Left ventricle myocardium superior (tissue), 1 donor: ENCODE measurements at regions not wholly inside any gene's neighbourhood (a gene's known extent, or its start where the extent isn't known, plus 50 kb on each side); places are given as distances from the start of the nearest gene placed in this dataset.

Experiments used
- ATAC-seq: fragments of 200-7000 bp; cut with Tn5 transposase; one replicate; pipeline ENCODE4 v1.9.1; 2020; ENCODE audit warnings: mild to moderate bottlenecking, moderate library complexity
- DNase-seq: peaks from one replicate; pipeline ENCODE4 v3.0.0-alpha.2; 2020
- intact Hi-C: fragments of 100-400 bp; cut with micrococcal nuclease; formaldehyde crosslinking; loops from one replicate; pipeline ENCODE4 v1.11.0; 2022
- donor health status: DM: no; HTN: yes; CAD: no; lungs with severe emphysema.

DNA sequence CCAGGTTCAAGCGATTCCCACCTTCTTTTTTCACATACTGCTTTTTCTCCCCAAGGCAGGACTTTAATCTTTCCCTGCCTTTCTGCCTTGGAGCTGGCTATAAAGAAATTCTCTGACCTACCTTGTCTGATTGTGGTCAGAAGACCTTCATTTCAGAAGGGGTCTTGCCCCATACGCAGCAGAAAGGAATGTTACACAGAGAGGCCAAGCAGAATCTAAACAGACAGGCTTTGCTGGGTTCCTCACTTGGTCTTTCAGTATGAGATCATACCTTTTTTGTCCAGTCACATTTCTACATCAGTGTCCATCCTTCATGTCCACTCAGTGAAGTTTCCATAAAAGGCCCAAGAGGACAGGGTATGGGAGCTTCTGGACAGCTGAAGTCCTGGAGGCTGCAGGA, 108.3 kb upstream of the RBPJ start:
- ATAC-seq: no peak
- no peak for DNase-seq
- intact Hi-C loops: no loop called here

DNA sequence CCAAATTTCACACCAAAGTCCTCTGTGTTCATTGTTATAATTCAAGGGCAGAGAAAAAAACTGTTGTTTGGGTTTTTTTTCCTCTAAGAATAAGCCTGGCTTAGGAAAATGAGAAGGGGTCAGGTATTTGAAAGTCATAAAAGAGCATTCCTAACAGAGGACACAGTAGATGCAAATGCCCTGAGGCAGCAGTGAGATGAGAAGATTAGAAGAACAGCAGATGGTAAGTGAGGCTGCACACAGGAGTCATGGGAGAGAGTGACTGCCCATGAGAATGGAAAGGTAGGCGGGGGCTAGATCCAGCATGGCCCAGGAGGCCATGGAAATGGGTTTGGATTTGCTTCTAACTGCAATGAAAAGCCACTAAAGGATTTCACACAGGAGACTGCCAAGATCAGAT, 107.5 kb upstream of the RBPJ start:
- DNase-seq: no peak
- intact Hi-C loops: no loop called here
- ATAC-seq: no peak

DNA sequence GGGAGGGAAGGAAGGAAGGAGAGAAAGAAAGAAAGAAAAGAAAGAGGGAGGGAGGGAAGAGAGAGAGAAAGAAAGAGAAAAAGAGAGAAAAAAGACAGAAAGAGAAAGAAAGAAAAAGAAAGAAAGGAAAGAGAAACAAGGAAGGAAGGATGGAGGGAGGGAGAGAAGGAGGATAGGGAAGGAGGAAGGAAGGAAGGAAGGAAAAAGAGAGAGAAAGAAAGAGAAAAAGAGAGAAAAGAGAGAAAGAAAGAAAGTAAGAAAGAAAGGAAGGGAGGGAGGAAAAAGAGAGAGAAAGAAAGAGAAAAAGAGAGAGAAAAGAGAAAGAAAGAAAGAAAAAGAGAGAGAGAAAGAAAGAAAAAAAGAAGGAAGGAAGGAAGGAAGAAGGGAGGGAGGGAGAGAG, 105.8 kb upstream of the RBPJ start:
- intact Hi-C loops: no loop called here
- ATAC-seq: no peak
- no peak for DNase-seq

DNA sequence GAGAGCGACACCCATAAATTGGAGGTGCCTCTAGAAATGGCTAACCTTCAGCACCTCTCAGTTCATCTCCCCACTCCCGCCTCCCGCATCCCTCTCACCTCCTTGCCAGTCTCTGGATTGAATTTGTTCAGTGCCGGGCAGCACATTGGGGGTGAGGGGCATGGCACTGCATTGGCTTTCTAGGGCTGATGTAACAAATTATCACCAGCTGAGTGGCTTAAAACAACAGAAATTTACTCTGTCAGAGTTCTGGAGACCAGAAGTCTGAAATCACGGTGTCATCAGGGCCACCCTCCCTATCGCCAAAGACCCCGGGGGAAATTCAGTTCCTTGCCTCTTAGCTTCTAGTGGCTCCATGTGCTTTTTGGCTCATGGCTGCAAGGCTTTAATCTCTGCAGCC, 105.1 kb upstream of the RBPJ start:
- DNase-seq (no peak), ATAC-seq (no peak)
- intact Hi-C loops: no loop called here

DNA sequence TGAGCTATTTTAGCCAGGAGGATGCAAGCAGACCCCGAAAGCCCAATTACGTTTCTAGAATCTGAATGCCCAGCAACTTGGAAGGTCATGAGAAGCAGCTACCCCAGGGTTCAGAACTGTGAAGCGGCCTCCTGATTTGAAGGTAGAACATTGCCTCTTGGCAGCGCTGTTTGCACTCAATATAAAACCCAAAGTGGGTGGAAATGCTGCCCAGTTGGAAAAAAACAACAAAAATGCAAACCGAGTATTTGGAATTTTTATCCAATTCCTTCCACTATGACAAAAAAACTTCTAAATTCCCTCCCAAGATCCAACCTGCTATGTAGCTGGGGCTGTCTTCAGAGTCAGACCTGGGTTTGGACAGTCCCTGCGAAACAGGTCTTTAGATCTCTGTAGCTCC, 103.3 kb upstream of the RBPJ start:
- intact Hi-C loops: no loop called here
- DNase-seq (no peak), ATAC-seq (peak; percentile 13)

DNA sequence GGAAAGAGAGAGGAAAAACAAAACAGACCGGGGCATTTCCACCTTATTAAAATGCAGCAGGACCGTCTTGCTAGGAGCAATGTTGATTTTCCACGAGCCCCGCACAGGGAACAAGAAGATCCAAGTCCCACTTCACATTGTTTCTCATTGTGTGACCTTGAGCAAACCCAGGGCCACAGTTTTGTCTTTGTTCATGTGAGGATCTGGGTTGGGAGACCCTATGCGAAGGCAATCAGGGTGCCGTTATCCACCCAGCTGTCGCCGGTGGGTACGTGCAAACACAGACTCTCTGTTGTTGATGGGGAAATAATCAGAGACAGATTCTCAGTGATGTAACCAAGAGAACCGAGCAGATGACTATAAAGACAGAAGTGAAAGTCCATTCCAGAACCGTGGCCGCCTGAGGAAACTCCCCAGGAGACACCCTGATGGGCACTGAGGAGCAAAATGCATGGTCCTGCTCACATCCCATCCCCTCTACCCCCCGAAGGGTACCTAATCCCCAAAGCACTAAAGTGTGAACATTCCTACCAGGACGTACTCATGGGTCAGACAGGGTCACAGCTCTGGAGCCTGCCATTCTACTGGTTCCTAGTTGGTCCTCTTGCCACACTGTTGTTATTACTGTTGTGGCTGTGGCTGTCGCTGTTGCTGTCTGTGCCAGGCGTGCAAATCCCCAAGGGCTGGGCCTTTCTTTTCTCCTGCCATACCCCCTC, 102.7 kb upstream of the RBPJ start:
- DNase-seq: peak; percentile 44
- intact Hi-C loops: no loop called here
- ATAC-seq: peak; percentile 82

DNA sequence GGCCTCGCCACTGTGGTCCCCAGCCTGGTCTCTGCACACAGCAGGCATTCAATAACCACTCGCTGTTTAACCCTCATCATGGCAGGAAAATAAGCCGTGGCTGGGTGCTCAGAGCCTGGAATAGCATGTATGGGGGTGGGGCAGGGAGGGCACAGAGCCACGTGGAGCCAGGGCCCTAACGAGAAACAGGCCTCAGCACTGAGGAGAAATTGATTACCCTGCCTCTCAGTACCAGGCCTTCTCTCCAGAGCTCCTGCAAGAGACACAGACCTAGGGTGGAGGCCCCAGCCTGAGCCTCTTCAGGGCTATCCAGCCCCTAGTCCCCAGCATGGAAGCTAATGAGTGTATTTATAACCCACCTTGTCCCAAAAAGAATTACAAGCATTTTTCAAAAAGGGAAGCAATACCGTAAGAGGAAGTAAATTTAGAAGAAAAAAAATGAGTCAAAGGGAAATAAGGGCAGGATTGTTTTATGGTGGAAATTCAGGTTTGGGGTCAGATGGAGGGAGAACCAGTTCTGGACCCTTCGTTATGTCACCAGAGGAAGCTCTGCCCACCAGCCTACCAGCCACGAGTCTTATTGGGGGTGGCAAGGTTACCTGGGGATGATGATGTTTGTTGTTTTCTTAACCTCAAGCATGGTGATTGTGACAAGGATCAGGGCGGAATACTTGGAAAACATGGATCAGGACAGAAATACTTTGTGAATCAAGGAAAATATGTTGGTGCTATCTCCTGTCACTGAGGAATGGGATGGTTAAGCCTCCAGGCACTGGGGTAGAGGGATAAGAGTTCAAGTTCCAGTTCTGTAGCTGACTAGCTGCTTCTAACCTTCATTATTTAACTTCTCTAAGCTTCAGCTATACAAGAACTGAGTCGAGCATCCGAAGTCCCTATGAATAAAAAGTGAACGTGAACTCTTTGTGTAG, 101.9 kb upstream of the RBPJ start:
- peak; percentile 33 for ATAC-seq
- intact Hi-C loops: no loop called here
- DNase-seq: no peak

DNA sequence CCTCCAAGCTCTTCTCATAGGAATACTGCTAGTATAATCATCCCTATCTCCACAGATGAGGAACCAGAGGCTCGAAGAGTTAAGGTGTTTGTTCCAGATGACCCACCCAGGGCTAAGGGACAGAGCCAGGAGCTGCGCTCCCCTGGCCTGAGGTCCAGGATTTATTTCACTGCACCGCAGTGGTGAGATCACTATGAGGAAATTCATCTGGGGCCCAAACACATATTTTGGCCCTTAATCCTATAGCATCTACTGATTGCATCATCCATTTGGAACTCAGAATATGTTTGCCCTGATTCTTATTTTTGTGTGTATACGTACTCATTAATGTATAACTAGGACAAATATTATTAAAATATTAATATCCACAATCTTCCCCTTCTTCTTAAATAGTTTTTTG, 100.1 kb upstream of the RBPJ start:
- intact Hi-C loops: no loop called here

DNA sequence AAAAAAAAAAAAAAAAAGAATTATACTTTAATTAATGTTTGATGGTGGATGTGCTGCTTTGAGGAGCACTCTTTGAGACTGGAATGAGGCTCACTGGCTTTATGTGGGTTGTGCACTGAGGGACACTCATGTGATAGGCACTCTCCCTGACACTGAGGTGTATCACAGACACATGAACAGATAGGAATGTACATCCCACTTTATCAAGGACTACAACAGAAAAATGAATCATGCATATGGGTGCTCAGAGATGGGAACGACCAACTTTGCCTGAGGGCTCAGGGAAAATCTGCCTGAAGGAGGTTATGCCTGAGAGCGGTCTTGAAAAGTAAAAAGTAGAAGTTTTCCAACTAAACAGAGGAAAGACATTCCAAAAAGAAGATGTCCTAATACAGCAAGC, 97.7 kb upstream of the RBPJ start:
- no peak for ATAC-seq
- intact Hi-C loops: no loop called here
- no peak for DNase-seq

More for the DNA sequence above, 100.1 kb upstream of the RBPJ start:
- ATAC-seq (no peak), DNase-seq (no peak)

DNA sequence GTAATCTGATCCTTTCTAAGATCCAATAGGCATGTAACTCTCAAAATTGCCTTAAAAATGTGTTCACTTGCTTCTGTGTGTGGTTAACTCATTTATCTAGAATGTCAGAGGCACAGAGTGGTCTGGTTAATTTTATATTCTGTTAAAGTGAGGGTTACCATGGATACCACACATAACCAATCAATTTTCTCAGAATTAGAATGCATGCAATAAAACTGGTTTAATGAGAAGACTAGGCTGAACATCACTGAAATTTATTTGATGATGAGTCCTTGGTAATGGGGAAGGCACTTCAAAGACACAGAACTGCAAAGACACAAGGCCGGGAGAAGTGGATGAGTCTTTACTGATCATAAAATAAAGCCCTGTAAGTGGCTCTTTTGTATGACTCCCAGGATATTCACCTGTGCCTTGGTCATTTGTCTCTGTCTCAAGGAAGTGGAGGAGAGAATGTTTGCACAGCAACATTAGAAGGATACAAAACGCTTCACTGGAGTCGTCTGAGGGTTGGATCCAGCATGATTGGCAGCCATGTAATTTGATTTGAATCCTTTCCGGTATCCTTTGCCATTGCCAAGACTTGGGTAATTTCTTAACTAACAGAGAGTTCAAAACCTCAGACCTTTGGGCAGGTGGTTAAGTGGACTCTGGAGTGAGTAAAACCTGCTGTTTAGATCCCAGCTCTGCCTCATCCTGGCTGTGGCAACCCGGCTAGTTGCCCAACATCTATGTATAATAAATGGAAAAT, 94.0 kb upstream of the RBPJ start:
- no peak for ATAC-seq
- DNase-seq: no peak
- intact Hi-C loops: no loop called here

DNA sequence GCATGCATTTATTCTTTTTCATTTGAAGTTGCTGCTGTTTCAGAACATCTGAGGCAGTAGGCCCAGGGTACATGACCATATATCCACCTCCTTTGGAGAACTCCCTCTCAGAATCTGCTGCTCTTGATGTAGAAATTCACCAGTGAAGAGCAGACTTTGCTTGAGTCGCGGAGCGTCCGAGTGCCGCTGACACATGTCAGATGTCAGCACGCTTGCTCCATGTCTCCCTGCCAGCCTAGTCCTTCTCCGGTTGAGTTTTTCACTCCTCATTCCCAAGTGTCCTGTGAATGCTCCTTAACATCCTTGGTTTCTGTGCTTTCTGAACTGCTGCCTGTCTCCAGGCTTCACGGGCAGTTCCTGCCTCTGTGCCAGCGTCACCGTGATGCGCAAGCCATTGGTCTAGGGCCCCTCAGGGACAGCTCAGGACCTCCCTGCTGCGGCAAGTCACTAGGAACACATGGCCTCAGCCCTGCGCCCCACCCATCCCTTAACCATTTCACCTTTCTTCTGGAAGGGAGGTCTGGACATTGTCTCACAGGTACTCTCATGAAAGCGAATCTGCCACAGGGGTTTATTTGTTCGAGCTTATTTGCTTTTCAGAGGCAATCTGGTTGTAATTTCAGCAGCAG, 93.1 kb upstream of the RBPJ start:
- DNase-seq: no peak
- intact Hi-C loops: no loop called here
- ATAC-seq: no peak

DNA sequence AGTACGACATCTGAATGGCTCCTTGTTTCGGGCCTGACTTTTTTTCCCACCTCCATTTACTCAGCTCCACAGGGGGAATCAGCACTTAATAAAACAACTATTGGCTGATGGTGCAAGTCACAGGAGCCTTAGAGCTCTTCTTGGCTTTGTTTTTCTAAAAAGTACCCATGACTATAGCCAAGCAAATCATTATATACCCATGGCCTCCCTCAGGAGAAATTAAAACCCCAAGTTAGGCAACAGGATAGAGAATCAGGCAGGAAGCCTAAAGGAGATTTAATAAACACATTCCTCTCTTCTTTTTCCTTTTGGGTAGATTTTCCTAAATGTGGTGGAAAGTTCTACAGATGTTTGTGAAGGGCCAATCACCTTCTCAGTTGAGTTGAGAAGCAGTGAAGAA, 91.9 kb upstream of the RBPJ start:
- no peak for ATAC-seq
- intact Hi-C loops: no loop called here
- no peak for DNase-seq

DNA sequence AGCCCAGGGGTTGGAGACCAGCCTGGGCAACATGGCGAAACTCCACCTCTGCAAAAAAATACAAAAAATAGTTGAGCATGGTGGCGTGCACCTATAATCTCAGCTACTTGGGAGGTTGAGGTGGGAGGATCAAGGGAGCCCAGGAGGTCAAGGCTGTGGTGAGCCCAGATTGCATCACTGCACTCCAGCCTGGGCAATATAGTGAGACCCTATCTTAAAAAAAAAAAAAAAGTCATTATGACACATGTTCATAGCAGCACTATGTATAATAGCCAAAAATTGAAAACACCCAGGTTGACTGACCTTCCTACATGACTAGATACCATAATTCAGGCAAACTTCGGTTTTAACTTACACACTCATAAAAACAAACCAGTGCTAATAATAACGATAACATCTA, 90.8 kb upstream of the RBPJ start:
- ATAC-seq (no peak), DNase-seq (no peak)
- intact Hi-C loops: no loop called here

DNA sequence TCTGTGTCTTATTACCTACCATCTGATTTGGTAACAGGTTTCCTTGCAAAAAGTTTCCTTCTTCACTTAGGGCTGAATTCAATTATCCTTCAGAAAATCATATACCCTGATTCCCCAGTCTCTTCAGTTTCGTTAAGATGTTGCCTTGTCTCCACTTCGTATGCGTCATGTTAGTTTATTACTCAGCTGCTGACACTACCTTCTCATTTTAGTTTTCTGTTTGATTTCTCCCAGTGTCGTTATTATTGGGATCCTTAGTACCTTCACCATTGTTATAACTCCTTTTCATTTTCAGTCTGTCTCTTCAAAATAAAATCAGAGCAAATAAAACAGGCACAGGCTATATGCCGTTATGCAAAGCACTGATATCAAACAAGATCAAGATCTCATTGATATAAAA, 87.5 kb upstream of the RBPJ start:
- no peak for DNase-seq
- ATAC-seq: no peak
- intact Hi-C loops: no loop called here

DNA sequence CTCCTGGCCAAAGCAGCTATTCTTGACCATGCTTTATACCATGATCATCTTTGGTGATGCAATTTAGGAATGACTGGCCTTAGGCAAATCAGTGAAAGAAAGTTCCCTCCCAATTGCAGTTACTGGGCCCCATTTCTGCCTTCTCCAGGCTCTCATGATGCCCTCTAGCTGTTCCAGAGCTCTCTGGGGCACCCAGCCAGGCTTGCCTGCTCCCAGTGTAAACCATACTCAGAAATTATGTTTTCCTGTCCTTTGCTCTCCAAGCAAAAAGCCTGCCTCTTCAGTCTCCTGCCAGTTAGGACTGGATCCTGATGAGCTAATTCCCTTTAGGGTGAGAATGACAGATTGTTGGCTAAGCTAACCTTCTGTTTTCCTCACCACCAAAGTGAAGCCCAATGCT, 85.3 kb upstream of the RBPJ start:
- DNase-seq (peak; percentile 70), ATAC-seq (peak; percentile 79)
- intact Hi-C loops: no loop called here

DNA sequence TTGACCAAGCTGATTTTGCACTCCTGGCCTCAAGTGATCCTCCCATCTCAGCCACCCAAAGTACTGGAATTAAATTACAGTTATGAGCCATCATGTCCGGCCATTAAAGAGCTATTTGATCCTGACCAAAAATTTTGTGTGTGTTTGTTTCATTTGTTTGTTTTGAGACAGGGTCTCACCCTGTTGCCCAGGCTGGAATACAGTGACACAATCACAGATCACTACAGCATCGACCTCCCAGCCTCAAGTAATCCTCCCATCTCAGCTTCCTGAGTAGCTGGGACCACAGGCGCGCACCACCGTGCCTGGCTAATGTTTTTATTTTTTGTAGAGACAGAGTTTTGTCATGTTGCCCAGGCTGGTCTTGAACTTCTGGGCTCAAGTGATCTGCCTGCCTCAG, 82.9 kb upstream of the RBPJ start:
- ATAC-seq (no peak), DNase-seq (no peak)
- intact Hi-C loops: no loop called here

DNA sequence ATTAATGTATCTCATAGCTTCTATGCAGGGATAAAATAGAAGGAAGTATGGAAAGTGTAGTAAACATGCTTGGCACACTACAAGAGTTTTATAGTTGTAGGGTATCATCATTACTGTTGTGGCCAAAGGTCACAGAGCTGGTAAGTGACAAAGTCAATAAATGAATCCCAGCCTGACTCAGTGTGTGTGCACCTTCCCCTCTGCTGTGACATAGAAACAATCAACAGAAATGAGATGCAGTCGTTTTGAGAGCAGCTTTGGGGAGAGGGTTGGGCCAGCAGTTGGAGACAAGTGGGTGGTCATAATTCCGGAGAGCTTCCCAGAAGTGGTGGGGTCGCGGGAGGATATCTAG, 82.4 kb upstream of the RBPJ start:
- intact Hi-C loops: no loop called here
- no peak for DNase-seq
- no peak for ATAC-seq

DNA sequence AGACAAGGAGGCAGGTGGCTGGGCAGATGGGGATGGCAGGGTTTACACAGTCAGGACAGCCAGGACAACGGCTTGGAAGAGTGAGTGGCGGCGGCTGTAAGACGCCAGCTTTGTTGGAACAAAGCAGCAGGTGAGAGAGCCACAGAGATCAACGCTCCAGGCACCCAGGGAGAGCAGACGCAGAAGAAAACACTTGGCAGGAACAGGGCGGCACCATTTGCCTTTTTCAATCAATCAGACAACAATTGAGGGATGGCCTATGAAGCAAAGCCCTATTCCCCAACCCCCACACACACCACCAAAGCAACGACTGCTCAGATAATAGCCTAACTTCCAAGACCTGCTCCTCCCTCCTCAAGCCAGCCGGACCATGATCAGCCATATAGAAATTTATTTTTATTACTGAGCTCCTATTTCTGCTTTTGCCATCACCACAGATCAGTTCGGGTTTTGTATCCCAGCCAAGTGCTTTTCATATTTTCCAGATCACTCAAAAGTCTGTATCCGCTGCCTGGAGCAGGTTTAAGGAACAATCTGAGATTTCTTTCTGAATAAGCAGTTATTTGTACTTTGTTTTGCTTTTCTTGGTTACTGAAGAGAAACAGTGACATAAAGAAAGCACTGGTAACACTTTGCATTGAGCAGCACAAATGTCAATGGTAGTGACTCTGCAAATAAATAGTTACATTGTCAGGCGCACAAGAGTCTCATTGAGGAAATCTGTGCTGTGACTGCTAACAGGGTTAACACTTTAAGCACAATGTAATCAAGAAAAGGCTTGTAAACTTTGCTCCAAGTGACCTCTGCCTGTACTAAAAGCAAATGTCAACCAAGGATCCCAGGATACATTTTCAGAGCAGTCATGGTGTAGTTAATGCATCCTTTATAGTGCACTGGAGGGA, 81.8 kb upstream of the RBPJ start:
- intact Hi-C loops: no loop called here
- DNase-seq (no peak), ATAC-seq (peak; percentile 54)

DNA sequence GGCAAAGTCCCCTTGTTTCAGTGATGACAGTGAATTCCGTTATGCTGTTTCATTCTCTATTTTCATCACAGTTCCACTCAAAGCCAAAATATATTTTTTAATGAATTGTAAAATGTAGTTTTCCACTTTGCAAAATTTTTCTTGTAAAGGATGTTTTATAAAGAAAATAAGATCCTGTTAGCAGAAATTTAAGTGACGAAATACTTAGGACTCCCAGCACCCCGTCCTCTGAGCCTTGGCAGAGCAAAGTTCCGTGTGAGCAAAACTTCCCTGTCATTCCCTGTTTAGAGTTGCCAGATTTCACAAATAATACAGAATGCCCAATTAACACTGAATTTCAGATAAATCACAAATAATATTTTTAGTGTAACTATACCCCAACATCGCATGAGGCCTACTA, 81.0 kb upstream of the RBPJ start:
- no peak for DNase-seq

More for the DNA sequence above, 81.0 kb upstream of the RBPJ start:
- no peak for ATAC-seq
- intact Hi-C loops: no loop called here
